ENCODE measurements at regions not wholly inside any gene's neighbourhood (a gene's known extent, or its start where the extent isn't known, plus 50 kb on each side); places are given as distances from the start of the nearest gene placed in this dataset.

DNA sequence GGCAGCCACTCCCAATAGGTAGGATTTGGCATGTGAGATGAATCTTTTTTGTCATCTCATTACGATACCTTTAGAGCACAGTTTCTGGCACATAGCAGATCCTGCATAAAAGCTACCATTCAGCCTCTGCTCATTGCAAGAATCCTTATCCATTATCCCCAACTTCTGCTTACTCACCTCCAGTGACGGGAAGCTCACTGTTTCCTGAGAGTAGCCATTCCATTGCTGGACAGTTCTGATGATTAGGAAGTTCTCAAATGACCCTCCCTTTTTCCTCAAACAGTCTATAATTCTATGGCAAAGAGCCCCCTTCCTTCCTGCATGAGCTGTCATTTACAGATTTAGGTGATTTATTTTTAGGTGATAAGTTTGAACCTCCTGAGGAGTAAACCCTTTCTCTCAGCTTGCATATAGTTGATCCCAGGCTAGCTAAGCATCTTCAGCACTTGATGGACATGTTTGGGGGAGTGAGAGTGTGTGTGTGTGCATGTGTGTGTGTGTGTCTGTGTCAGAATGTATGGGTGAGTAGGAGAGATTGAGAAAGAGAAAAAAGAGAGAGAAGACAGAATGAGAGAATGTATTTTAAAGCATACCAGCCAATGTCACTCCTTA, 109.7 kb downstream of the LSM3 start:
- Histone ChIP-seq H3K9ac (replicated peaks in 1 of 4; ENCODE audit: extremely low read depth in 1 of 4, low read depth in 3 of 4, low read length in 3 of 4) (no peak overlapping the region), H3K4me3 (ENCODE audit: extremely low read depth in 1 of 4, insufficient read depth in 2 of 4, low read depth in 3 of 4, low read length in 4 of 4) (no peak overlapping the region), H3K79me1 (ENCODE audit: low read depth, low read length) (no peaks in the 10 kb centered on the region), H2BK5ac (ENCODE audit: low read depth, low read length) (no peak overlapping the region), H3K56ac (replicated peaks; ENCODE audit: insufficient read length, low read depth, low read length) (no peak overlapping the region), H3K18ac (ENCODE audit: extremely low read depth, low read length) (no peak overlapping the region), H2BK15ac (ENCODE audit: low read length) (no peak overlapping the region), H3K23me2 (ENCODE audit: low read depth, low read length) (no peaks in the 10 kb centered on the region), H4K91ac (replicated peaks; ENCODE audit: insufficient read length, low read length) (no peak overlapping the region), H2BK120ac (replicated peaks; ENCODE audit: low read depth, low read length) (no peak overlapping the region), H2AFZ (ENCODE audit: low read length) (no peak overlapping the region), H3K4ac (replicated peaks; ENCODE audit: insufficient read length, low read depth, low read length) (no peak overlapping the region), H3K4me1 (replicated peaks in 1 of 4; ENCODE audit: control insufficient read depth in 3 of 4, insufficient read depth in 4 of 4, low read length in 3 of 4) (peaks cover 4 to 26% (median 21%) of the 10 kb centered on the region in 4 experiments), H3K27ac (ENCODE audit: low read depth, low read length) (no peak overlapping the region), H3K36me3 (ENCODE audit: control insufficient read depth in 2 of 4, insufficient read depth in 4 of 4, low read length in 3 of 4) (no peaks in the 10 kb centered on the region), H3K4me2 (ENCODE audit: insufficient read depth in 1 of 2, low read depth in 2 of 2, low read length in 2 of 2) (no peak overlapping the region), H3K79me2 (ENCODE audit: control insufficient read depth in 1 of 2, insufficient read depth in 2 of 2, low read length in 2 of 2) (no peaks in the 10 kb centered on the region), H3K14ac (ENCODE audit: insufficient read length) (no peak overlapping the region), H2BK12ac (ENCODE audit: low read depth, low read length) (no peak overlapping the region), H3K27me3 (replicated peaks in 1 of 4; ENCODE audit: control insufficient read depth in 3 of 4, extremely low read depth in 1 of 4, insufficient read depth in 3 of 4, low read length in 3 of 4) (0 out of 7 replicates have a peak, but pooled peaks cover 0 to 2% (median 0%) of the 10 kb centered on the region in 4 experiments), H3K9me3 (ENCODE audit: insufficient read depth in 2 of 2, low read depth in 1 of 2, low read length in 1 of 2) (no peaks in the 10 kb centered on the region), H2BK20ac (ENCODE audit: low read length) (no peak overlapping the region), H4K8ac (ENCODE audit: extremely low read depth, insufficient read depth, low read length) (no peak overlapping the region), H2AK5ac (ENCODE audit: low read depth, low read length) (no peak overlapping the region; the same call in 1 of the 2 replicates), H4K20me1 (replicated peaks in 1 of 2; ENCODE audit: control insufficient read depth in 1 of 2, insufficient read depth in 2 of 2, low read length in 2 of 2) (no peaks in the 10 kb centered on the region), H4K5ac (ENCODE audit: insufficient read length, low read depth, low read length) (no peak overlapping the region), H3K23ac (ENCODE audit: insufficient read length) (no peak overlapping the region)
- ChIA-PET CTCF (ENCODE audit: partially characterized antibody) (interaction anchor here (0.9 to 8.9 kb wide), 16 partner anchors 9 to 179 kb away, joined by 3 to 75 read pairs (median 4); no protein-coding TSS in a partner anchor), POLR2A (ENCODE audit: partially characterized antibody) (interaction anchor here (0.7 to 1.4 kb wide), 3 partner anchors 9 to 42 kb away, joined by 3 to 6 read pairs (median 3); no protein-coding TSS in a partner anchor)
- WGBS, 2 experiments (ENCODE audit: extremely low coverage in 1 of 2, insufficient coverage in 1 of 2, insufficient read length in 1 of 2, insufficient replicate concordance in 2 of 2, low coverage in 1 of 2, low lambda C conversion rate in 2 of 2, missing lambda C conversion rate in 1 of 2) = 86% methylated on average over 2 of the region's 2 CpGs; no CpG with 5 or more reads in 1 of the 2 experiments
- no peak for DNase-seq (ENCODE audit: low read depth in 1 of 2, low spot score in 2 of 2)
- no peak for FAIRE-seq
- no peak for TF ChIP-seq BRCA1 (IDR thresholded peaks at IDR 0.05; ENCODE audit: low read depth, low read length)
- TF ChIP-seq EZH2 (IDR thresholded peaks at IDR 0.05; ENCODE audit: low read depth, low read length, severe bottlenecking) = no peak
- TF ChIP-seq NRF1 (IDR thresholded peaks at IDR 0.05; ENCODE audit: low read depth, low read length) = no peak
- no peak for TF ChIP-seq EGR1 (IDR thresholded peaks at IDR 0.05; ENCODE audit: borderline replicate concordance, low read depth, low read length)
- no peak for TF ChIP-seq CBX5 (IDR thresholded peaks at IDR 0.05; ENCODE audit: low read depth, low read length)
- no peak for TF ChIP-seq ZNF274 (IDR thresholded peaks at IDR 0.05; ENCODE audit: borderline replicate concordance, extremely low read depth, low read length)

All from H1 (cell line).